HEK293 (cell line): ENCODE measurements at regions not wholly inside any gene's neighbourhood (a gene's known extent, or its start where the extent isn't known, plus 50 kb on each side); places are given as distances from the start of the nearest gene placed in this dataset.

Experiments
- CTCF ChIA-PET: fragments of 350-600 bp; formaldehyde crosslinking; extraction: SDS; loops from one replicate; lab custom pipeline; 2021; ENCODE audit warnings: antibody characterized with exemption; lab: Yijun Ruan, JAX
- POLR2A ChIA-PET: fragments of 300-600 bp; formaldehyde crosslinking; extraction: SDS; loops from one replicate; lab custom pipeline; 2020; ENCODE audit warnings: antibody characterized with exemption, inconsistent platforms; lab: Yijun Ruan, JAX
- H3K27ac ChIP-seq: fragments of 200-500 bp; sonication (Bioruptor generic); 2 replicates; pipeline ENCODE4 v1.5.1; 2014; ENCODE audit warnings: low read depth, low read length, control low read depth, inconsistent platforms; ENCODE audit errors: extremely low read depth
- H3K36me3 ChIP-seq, 2 experiments: fragments of 200-500 bp in 1 of 2; sonication (Bioruptor generic) in 1 of 2; 1 replicate in 1 of 2; 2 replicates in 1 of 2; pipeline ENCODE4 v1.5.1; 2014 to 2017; ENCODE audit warnings: inconsistent platforms in 2 of 2, low read length in 2 of 2; ENCODE audit not compliant: control insufficient read depth in 2 of 2, insufficient read depth in 1 of 2
- H3K4me1 ChIP-seq: fragments of 200-500 bp; sonication (Bioruptor generic); 2 replicates; pipeline ENCODE4 v1.5.1; 2014; ENCODE audit warnings: mild to moderate bottlenecking, low read length, inconsistent platforms; ENCODE audit not compliant: control insufficient read depth, insufficient read depth
- H3K4me3 ChIP-seq: 2 replicates; pipeline ENCODE4 v1.5.1; 2011; ENCODE audit warnings: low read depth, mild to moderate bottlenecking, control low read depth, low read length, moderate library complexity
- H3K9me3 ChIP-seq: fragments of 200-500 bp; sonication (Bioruptor generic); 2 replicates; pipeline ENCODE4 v1.5.1; 2014; ENCODE audit warnings: low read depth, low read length, inconsistent platforms; ENCODE audit not compliant: control insufficient read depth, insufficient read depth
- EGR2 ChIP-seq: fragments of 450-650 bp; formaldehyde crosslinking; IDR thresholded peaks from 2 replicates; pipeline ENCODE4 v1.5.1; 2016; ENCODE audit warnings: low read depth, missing biosample characterization, missing genetic modification characterization
- HOXA7 ChIP-seq: sonication (generic); formaldehyde crosslinking; IDR thresholded peaks from 2 replicates; pipeline ENCODE4 v1.8.1; 2022; ENCODE audit warnings: missing genetic modification reagents, borderline replicate concordance
- HOXC10 ChIP-seq: sonication (generic); formaldehyde crosslinking; IDR thresholded peaks from 2 replicates; pipeline ENCODE4 v1.8.1; 2023; ENCODE audit warnings: mild to moderate bottlenecking, missing genetic modification reagents
- KLF1 ChIP-seq: fragments of 450-650 bp; formaldehyde crosslinking; IDR thresholded peaks from 2 replicates; pipeline ENCODE4 v1.5.1; 2016; ENCODE audit warnings: missing biosample characterization, missing genetic modification characterization
- KLF9 ChIP-seq: fragments of 450-650 bp; formaldehyde crosslinking; IDR thresholded peaks from 2 replicates; pipeline ENCODE4 v1.5.1; 2016; ENCODE audit warnings: missing biosample characterization, missing genetic modification characterization, low read depth
- TRIM28 ChIP-seq: IDR thresholded peaks from 2 replicates; pipeline ENCODE4 v1.6.1; 2011; ENCODE audit warnings: low read length, control low read depth, borderline replicate concordance
- WT1 ChIP-seq: fragments of 450-650 bp; formaldehyde crosslinking; IDR thresholded peaks from 2 replicates; pipeline ENCODE4 v1.5.1; 2016; ENCODE audit warnings: missing biosample characterization, missing genetic modification characterization
- ZFP3 ChIP-seq: fragments of 450-650 bp; formaldehyde crosslinking; IDR thresholded peaks from 2 replicates; pipeline ENCODE4 v1.5.1; 2016; ENCODE audit warnings: low read depth, missing biosample characterization, missing genetic modification characterization
- ZFP37 ChIP-seq: fragments of 450-650 bp; formaldehyde crosslinking; IDR thresholded peaks from 2 replicates; pipeline ENCODE4 v1.5.1; 2016; ENCODE audit warnings: missing biosample characterization, missing genetic modification characterization
- ZIC2 ChIP-seq: fragments of 450-650 bp; formaldehyde crosslinking; IDR thresholded peaks from 2 replicates; pipeline ENCODE4 v1.5.1; 2016; ENCODE audit warnings: missing biosample characterization, missing genetic modification characterization
- ZNF112 ChIP-seq: fragments of 450-650 bp; formaldehyde crosslinking; IDR thresholded peaks from 2 replicates; pipeline ENCODE4 v1.5.0; 2017; ENCODE audit warnings: missing biosample characterization, missing genetic modification characterization
- ZNF133 ChIP-seq: fragments of 450-650 bp; formaldehyde crosslinking; IDR thresholded peaks from 2 replicates; pipeline ENCODE4 v1.5.1; 2016; ENCODE audit warnings: missing biosample characterization, missing genetic modification characterization
- ZNF19 ChIP-seq: fragments of 450-650 bp; formaldehyde crosslinking; IDR thresholded peaks from 2 replicates; pipeline ENCODE4; 2016; ENCODE audit warnings: missing biosample characterization, missing genetic modification characterization, low read depth
- ZNF2 ChIP-seq: fragments of 450-650 bp; formaldehyde crosslinking; IDR thresholded peaks from 2 replicates; pipeline ENCODE4 v1.5.1; 2016; ENCODE audit warnings: missing biosample characterization, missing genetic modification characterization
- ZNF221 ChIP-seq: fragments of 450-650 bp; formaldehyde crosslinking; IDR thresholded peaks from 2 replicates; pipeline ENCODE4 v1.5.1; 2017; ENCODE audit warnings: missing biosample characterization, missing genetic modification characterization, borderline replicate concordance
- ZNF24 ChIP-seq: fragments of 450-650 bp; formaldehyde crosslinking; IDR thresholded peaks from 2 replicates; pipeline ENCODE4 v1.5.1; 2016; ENCODE audit warnings: missing biosample characterization, missing genetic modification characterization
- ZNF302 ChIP-seq: fragments of 450-650 bp; formaldehyde crosslinking; IDR thresholded peaks from 2 replicates; pipeline ENCODE4 v1.5.1; 2016; ENCODE audit warnings: missing biosample characterization, missing genetic modification characterization, low read depth
- ZNF324 ChIP-seq: fragments of 450-650 bp; formaldehyde crosslinking; IDR thresholded peaks from 2 replicates; pipeline ENCODE4 v1.5.1; 2016; ENCODE audit warnings: missing biosample characterization, missing genetic modification characterization
- ZNF423 ChIP-seq: fragments of 450-650 bp; formaldehyde crosslinking; IDR thresholded peaks from 2 replicates; pipeline ENCODE4 v1.5.1; 2016; ENCODE audit warnings: missing biosample characterization, missing genetic modification characterization
- ZNF514 ChIP-seq: fragments of 450-650 bp; formaldehyde crosslinking; IDR thresholded peaks from 2 replicates; pipeline ENCODE4 v1.5.1; 2016; ENCODE audit warnings: missing biosample characterization, missing genetic modification characterization
- ZNF530 ChIP-seq: fragments of 450-650 bp; formaldehyde crosslinking; IDR thresholded peaks from 2 replicates; pipeline ENCODE4 v1.5.1; 2016; ENCODE audit warnings: low read depth, missing biosample characterization, missing genetic modification characterization
- ZNF624 ChIP-seq: fragments of 450-650 bp; formaldehyde crosslinking; IDR thresholded peaks from 2 replicates; pipeline ENCODE4 v1.5.1; 2017; ENCODE audit warnings: missing biosample characterization, missing genetic modification characterization
- ZNF654 ChIP-seq: fragments of 450-650 bp; formaldehyde crosslinking; IDR thresholded peaks from 2 replicates; pipeline ENCODE4 v1.5.1; 2016; ENCODE audit warnings: low read depth, missing biosample characterization, missing genetic modification characterization
- ZNF777 ChIP-seq: fragments of 450-650 bp; formaldehyde crosslinking; IDR thresholded peaks from 2 replicates; pipeline ENCODE4 v1.5.1; 2017; ENCODE audit warnings: missing biosample characterization, missing genetic modification characterization, borderline replicate concordance
- TF ChIP-seq, protein P1 (sequence below): fragments of 450-650 bp; formaldehyde crosslinking; IDR thresholded peaks from 2 replicates; pipeline ENCODE4 v1.5.1; 2017; ENCODE audit warnings: missing biosample characterization, missing genetic modification characterization
- TF ChIP-seq, protein P2 (sequence below): fragments of 450-650 bp; formaldehyde crosslinking; IDR thresholded peaks from 2 replicates; pipeline ENCODE4 v1.5.1; 2017; ENCODE audit warnings: missing biosample characterization, missing genetic modification characterization
- TF ChIP-seq, protein P3 (sequence below): fragments of 450-650 bp; formaldehyde crosslinking; IDR thresholded peaks from 2 replicates; pipeline ENCODE4 v1.5.1; 2016; ENCODE audit warnings: missing biosample characterization, missing genetic modification characterization, low read depth
- TF ChIP-seq, protein P4 (sequence below): fragments of 450-650 bp; formaldehyde crosslinking; IDR thresholded peaks from 2 replicates; pipeline ENCODE4 v1.5.1; 2016; ENCODE audit warnings: missing biosample characterization, missing genetic modification characterization
- TF ChIP-seq, protein P5 (sequence below): fragments of 450-650 bp; formaldehyde crosslinking; IDR thresholded peaks from 2 replicates; pipeline ENCODE4 v1.5.1; 2017; ENCODE audit warnings: missing biosample characterization, missing genetic modification characterization

DNA sequence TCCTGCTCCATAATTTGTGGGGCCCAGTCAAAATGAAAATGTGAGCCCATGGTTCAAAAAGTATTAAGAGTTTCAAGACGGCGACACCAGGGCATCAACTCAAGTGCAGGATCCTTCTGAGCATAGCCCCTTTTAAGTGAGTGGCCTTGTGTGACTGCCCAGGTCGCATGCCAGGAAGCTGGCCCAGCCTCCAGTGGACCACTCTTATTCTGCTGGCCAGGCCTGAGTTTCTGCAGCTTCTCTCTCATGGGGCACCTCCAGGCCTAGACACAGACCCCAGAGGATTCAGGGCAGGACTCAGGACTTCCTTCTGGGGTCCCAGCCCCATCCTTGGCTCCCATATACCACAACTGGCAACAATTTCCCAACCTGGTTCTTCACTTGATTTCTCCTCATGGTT, 83.5 kb upstream of the HAAO start:
- Histone ChIP-seq H3K9me3 (no peaks in the 10 kb centered on the region), H3K4me3 (no peak overlapping the region), H3K4me1 (no peaks in the 10 kb centered on the region), H3K27ac (no peak overlapping the region), H3K36me3 (no peaks in the 10 kb centered on the region)
- POLR2A ChIA-PET, result no interaction called here
- CTCF ChIA-PET, result interaction anchor here (0.7 to 1.1 kb wide), 3 partner anchors 17 to 352 kb away, joined by 3 to 8 read pairs (median 6); no protein-coding TSS in a partner anchor
- TF ChIP-seq ZNF324 (tag by site-specific recombination), result no peak
- TF ChIP-seq, protein P1, sequence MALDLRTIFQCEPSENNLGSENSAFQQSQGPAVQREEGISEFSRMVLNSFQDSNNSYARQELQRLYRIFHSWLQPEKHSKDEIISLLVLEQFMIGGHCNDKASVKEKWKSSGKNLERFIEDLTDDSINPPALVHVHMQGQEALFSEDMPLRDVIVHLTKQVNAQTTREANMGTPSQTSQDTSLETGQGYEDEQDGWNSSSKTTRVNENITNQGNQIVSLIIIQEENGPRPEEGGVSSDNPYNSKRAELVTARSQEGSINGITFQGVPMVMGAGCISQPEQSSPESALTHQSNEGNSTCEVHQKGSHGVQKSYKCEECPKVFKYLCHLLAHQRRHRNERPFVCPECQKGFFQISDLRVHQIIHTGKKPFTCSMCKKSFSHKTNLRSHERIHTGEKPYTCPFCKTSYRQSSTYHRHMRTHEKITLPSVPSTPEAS, result no peak
- TF ChIP-seq KLF1 (tag by site-specific recombination), result no peak
- TF ChIP-seq, protein P2, sequence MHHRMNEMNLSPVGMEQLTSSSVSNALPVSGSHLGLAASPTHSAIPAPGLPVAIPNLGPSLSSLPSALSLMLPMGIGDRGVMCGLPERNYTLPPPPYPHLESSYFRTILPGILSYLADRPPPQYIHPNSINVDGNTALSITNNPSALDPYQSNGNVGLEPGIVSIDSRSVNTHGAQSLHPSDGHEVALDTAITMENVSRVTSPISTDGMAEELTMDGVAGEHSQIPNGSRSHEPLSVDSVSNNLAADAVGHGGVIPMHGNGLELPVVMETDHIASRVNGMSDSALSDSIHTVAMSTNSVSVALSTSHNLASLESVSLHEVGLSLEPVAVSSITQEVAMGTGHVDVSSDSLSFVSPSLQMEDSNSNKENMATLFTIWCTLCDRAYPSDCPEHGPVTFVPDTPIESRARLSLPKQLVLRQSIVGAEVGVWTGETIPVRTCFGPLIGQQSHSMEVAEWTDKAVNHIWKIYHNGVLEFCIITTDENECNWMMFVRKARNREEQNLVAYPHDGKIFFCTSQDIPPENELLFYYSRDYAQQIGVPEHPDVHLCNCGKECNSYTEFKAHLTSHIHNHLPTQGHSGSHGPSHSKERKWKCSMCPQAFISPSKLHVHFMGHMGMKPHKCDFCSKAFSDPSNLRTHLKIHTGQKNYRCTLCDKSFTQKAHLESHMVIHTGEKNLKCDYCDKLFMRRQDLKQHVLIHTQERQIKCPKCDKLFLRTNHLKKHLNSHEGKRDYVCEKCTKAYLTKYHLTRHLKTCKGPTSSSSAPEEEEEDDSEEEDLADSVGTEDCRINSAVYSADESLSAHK (tag by site-specific recombination), result no peak
- TF ChIP-seq, protein P3, sequence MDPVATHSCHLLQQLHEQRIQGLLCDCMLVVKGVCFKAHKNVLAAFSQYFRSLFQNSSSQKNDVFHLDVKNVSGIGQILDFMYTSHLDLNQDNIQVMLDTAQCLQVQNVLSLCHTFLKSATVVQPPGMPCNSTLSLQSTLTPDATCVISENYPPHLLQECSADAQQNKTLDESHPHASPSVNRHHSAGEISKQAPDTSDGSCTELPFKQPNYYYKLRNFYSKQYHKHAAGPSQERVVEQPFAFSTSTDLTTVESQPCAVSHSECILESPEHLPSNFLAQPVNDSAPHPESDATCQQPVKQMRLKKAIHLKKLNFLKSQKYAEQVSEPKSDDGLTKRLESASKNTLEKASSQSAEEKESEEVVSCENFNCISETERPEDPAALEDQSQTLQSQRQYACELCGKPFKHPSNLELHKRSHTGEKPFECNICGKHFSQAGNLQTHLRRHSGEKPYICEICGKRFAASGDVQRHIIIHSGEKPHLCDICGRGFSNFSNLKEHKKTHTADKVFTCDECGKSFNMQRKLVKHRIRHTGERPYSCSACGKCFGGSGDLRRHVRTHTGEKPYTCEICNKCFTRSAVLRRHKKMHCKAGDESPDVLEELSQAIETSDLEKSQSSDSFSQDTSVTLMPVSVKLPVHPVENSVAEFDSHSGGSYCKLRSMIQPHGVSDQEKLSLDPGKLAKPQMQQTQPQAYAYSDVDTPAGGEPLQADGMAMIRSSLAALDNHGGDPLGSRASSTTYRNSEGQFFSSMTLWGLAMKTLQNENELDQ, result no peak
- no peak for TF ChIP-seq ZNF514 (tag by site-specific recombination)
- no peak for TF ChIP-seq HOXA7 (CRISPR knock-in tag)
- no peak for TF ChIP-seq TRIM28
- no peak for TF ChIP-seq HOXC10 (CRISPR knock-in tag)
- no peak for TF ChIP-seq ZNF133 (tag by site-specific recombination)
- no peak for TF ChIP-seq ZNF530
- no peak for TF ChIP-seq ZNF777
- no peak for TF ChIP-seq ZNF221 (tag by site-specific recombination)
- TF ChIP-seq WT1, result no peak
- no peak for TF ChIP-seq ZFP3 (tag by site-specific recombination)
- no peak for TF ChIP-seq EGR2 (tag by site-specific recombination)
- TF ChIP-seq, protein P4, sequence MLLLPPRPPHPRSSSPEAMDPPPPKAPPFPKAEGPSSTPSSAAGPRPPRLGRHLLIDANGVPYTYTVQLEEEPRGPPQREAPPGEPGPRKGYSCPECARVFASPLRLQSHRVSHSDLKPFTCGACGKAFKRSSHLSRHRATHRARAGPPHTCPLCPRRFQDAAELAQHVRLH, result no peak
- no peak for TF ChIP-seq KLF9 (tag by site-specific recombination)

DNA sequence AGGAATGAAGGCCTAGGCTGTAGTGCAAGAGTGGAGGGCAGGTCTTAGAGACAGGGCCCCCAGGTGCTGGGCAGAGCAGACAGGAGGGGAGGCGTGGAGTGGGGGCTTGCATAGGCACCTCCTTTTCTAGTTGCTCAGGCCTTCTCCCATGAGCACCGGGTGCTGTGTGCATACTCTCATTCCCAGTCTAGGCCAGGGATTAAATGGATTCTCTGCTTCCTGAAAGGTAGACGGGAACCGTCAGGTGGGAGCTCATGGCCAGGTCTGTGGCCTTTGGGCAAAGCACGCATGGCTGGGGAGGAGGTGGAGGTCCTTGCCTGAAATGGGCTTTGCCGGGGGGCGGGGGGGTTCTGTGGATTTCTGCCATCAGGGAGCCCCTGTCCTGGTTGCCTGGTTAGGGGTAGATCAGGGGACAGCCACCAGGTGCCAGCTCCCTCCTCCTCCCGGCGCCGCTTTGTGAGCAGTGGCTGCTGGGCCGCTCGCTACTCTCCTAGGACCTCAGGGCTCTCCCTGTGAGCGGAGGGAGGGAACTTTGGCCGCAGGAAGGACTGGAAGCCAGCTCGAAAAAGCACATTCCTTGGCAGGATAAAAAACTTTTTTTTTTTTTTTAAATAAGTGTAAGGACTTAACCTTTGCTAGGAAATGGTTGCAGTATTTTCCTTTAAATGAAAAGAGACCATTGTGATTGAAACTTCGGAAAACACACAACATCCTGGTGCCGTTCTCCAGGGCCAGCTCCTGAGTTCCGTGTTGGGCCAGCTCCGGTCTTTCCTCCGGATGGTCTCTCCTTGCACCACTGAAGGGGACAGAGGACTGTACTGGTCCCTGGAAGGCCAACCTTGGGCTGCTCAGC, 82.8 kb upstream of the HAAO start:
- ChIA-PET POLR2A (no interaction called here), CTCF (interaction anchor here (0.7 to 1.0 kb wide), 2 partner anchors 15 to 16 kb away, joined by 4 to 8 read pairs; no protein-coding TSS in a partner anchor)
- TF ChIP-seq ZNF112 (tag by site-specific recombination) (no peak), ZNF302 (no peak), ZNF530 (no peak), ZNF2 (tag by site-specific recombination) (no peak), ZNF423 (tag by site-specific recombination) (no peak), ZNF24 (tag by site-specific recombination) (no peak), ZNF624 (no peak), ZNF19 (no peak), ZNF654 (tag by site-specific recombination) (no peak), ZIC2 (tag by site-specific recombination) (no peak), ZFP37 (tag by site-specific recombination) (no peak)
- TF ChIP-seq, protein P5, sequence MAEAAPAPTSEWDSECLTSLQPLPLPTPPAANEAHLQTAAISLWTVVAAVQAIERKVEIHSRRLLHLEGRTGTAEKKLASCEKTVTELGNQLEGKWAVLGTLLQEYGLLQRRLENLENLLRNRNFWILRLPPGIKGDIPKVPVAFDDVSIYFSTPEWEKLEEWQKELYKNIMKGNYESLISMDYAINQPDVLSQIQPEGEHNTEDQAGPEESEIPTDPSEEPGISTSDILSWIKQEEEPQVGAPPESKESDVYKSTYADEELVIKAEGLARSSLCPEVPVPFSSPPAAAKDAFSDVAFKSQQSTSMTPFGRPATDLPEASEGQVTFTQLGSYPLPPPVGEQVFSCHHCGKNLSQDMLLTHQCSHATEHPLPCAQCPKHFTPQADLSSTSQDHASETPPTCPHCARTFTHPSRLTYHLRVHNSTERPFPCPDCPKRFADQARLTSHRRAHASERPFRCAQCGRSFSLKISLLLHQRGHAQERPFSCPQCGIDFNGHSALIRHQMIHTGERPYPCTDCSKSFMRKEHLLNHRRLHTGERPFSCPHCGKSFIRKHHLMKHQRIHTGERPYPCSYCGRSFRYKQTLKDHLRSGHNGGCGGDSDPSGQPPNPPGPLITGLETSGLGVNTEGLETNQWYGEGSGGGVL (tag by site-specific recombination), result no peak

More for the DNA sequence above, 82.8 kb upstream of the HAAO start:
- no peaks in the 10 kb centered on the region for H3K4me1 ChIP-seq
- no peak overlapping the region for H3K4me3 ChIP-seq
- no peaks in the 10 kb centered on the region for H3K9me3 ChIP-seq
- no peaks in the 10 kb centered on the region for H3K36me3 ChIP-seq
- no peak overlapping the region for H3K27ac ChIP-seq
